H9 (cell line): ENCODE measurements at regions not wholly inside any gene's neighbourhood (a gene's known extent, or its start where the extent isn't known, plus 50 kb on each side); places are given as distances from the start of the nearest gene placed in this dataset.

Experiments used
- DNase-seq: peaks from one replicate; pipeline ENCODE4 v3.0.0-alpha.2; 2017
- H2AFZ ChIP-seq: one replicate; pipeline ENCODE4 v1.6.1; 2013; ENCODE audit warnings: mild to moderate bottlenecking, low read length, control low read depth, moderate library complexity
- H2AK5ac ChIP-seq: 2 replicates; pipeline ENCODE4 v1.6.1; 2013; ENCODE audit warnings: low read length, control low read depth, mixed read lengths; ENCODE audit not compliant: insufficient read length
- H2BK120ac ChIP-seq: one replicate; pipeline ENCODE4 v1.6.1; 2013; ENCODE audit warnings: low read depth, mild to moderate bottlenecking, low read length, control low read depth, inconsistent platforms; ENCODE audit not compliant: poor library complexity, severe bottlenecking
- H2BK12ac ChIP-seq: 2 replicates; pipeline ENCODE4 v1.6.1; 2013; ENCODE audit warnings: low read length, control low read depth, mixed read lengths, low read depth; ENCODE audit not compliant: insufficient read length
- H2BK15ac ChIP-seq: 2 replicates; pipeline ENCODE4 v1.6.1; 2013; ENCODE audit warnings: low read depth, low read length, control low read depth
- H2BK20ac ChIP-seq: one replicate; pipeline ENCODE4 v1.6.1; 2013; ENCODE audit warnings: low read depth, mild to moderate bottlenecking, low read length, control low read depth, inconsistent platforms; ENCODE audit not compliant: poor library complexity, severe bottlenecking
- H2BK5ac ChIP-seq: 2 replicates; pipeline ENCODE4 v1.6.1; 2013; ENCODE audit warnings: low read length, control low read depth, mixed read lengths; ENCODE audit not compliant: insufficient read length
- H3K14ac ChIP-seq: 2 replicates; pipeline ENCODE4 v1.6.1; 2013; ENCODE audit warnings: low read length, control low read depth; ENCODE audit not compliant: insufficient read depth
- H3K18ac ChIP-seq: 2 replicates; pipeline ENCODE4 v1.6.1; 2013; ENCODE audit warnings: low read depth, mild to moderate bottlenecking, mixed read lengths, low read length, control low read depth; ENCODE audit not compliant: insufficient read length
- H3K23ac ChIP-seq: 2 replicates; pipeline ENCODE4 v1.6.1; 2013; ENCODE audit warnings: low read length, control low read depth, mixed read lengths, low read depth; ENCODE audit not compliant: insufficient read length
- H3K23me2 ChIP-seq: 2 replicates; pipeline ENCODE4 v1.6.1; 2013; ENCODE audit warnings: low read depth, mild to moderate bottlenecking, mixed read lengths, low read length, control low read depth; ENCODE audit not compliant: insufficient read length, poor library complexity, severe bottlenecking
- H3K27ac ChIP-seq: 2 replicates; pipeline ENCODE4 v1.5.1; 2013; ENCODE audit warnings: low read length, control low read depth, mixed read lengths, low read depth; ENCODE audit not compliant: insufficient read length
- H3K27me3 ChIP-seq: 2 replicates; pipeline ENCODE4 v1.6.1; 2013; ENCODE audit warnings: low read length, control low read depth, inconsistent platforms; ENCODE audit not compliant: insufficient read depth
- H3K4ac ChIP-seq: 2 replicates; pipeline ENCODE4 v1.6.1; 2013; ENCODE audit warnings: low read depth, mild to moderate bottlenecking, control low read depth, inconsistent platforms, low read length, moderate library complexity
- H3K4me1 ChIP-seq: 2 replicates; pipeline ENCODE4 v1.6.1; 2013; ENCODE audit warnings: low read length, control low read depth, inconsistent platforms; ENCODE audit not compliant: insufficient read depth
- H3K4me2 ChIP-seq: 2 replicates; pipeline ENCODE4 v1.6.1; 2013; ENCODE audit warnings: low read length, control low read depth, mixed read lengths; ENCODE audit not compliant: insufficient read length, insufficient read depth
- H3K56ac ChIP-seq: 2 replicates; pipeline ENCODE4 v1.6.1; 2013; ENCODE audit warnings: low read depth, mild to moderate bottlenecking, mixed read lengths, low read length, control low read depth; ENCODE audit not compliant: insufficient read length
- H3K79me1 ChIP-seq: 2 replicates; pipeline ENCODE4 v1.6.1; 2013; ENCODE audit warnings: low read depth, mild to moderate bottlenecking, moderate library complexity, low read length, control low read depth, inconsistent platforms; ENCODE audit not compliant: insufficient read depth, poor library complexity, severe bottlenecking
- H3K79me2 ChIP-seq: 2 replicates; pipeline ENCODE4 v1.6.1; 2013; ENCODE audit warnings: low read length, control low read depth, inconsistent platforms; ENCODE audit not compliant: insufficient read depth
- H3K9ac ChIP-seq: 2 replicates; pipeline ENCODE4 v1.6.1; 2013; ENCODE audit warnings: low read length, control low read depth, mixed read lengths; ENCODE audit not compliant: insufficient read length; ENCODE audit errors: extremely low read depth
- H3K9me3 ChIP-seq: one replicate; pipeline ENCODE4 v1.6.1; 2013; ENCODE audit warnings: low read depth, low read length, inconsistent platforms; ENCODE audit not compliant: control insufficient read depth
- H3T11ph ChIP-seq: one replicate; pipeline ENCODE4 v1.6.1; 2013; ENCODE audit warnings: mild to moderate bottlenecking, low read length, control low read depth, inconsistent platforms
- H4K20me1 ChIP-seq: one replicate; pipeline ENCODE4 v1.6.1; 2013; ENCODE audit not compliant: control insufficient read depth, insufficient read length, insufficient read depth
- H4K5ac ChIP-seq: 2 replicates; pipeline ENCODE4 v1.6.1; 2013; ENCODE audit warnings: low read depth, mild to moderate bottlenecking, mixed read lengths, low read length, control low read depth; ENCODE audit not compliant: insufficient read length
- H4K8ac ChIP-seq: replicated peaks from 2 replicates; pipeline ENCODE4 v1.6.1; 2013; ENCODE audit warnings: low read length, control low read depth, mixed read lengths, low read depth; ENCODE audit not compliant: insufficient read length
- H4K91ac ChIP-seq: 2 replicates; pipeline ENCODE4 v1.6.1; 2013; ENCODE audit warnings: low read depth, mild to moderate bottlenecking, moderate library complexity, mixed read lengths, low read length, control low read depth; ENCODE audit not compliant: insufficient read length
- H3K27ac Mint-ChIP-seq, 3 experiments: 2 replicates in 2 of 3; 3 replicates in 1 of 3; pipeline ENCODE4 v1.8.0; 2020 to 2021; ENCODE audit warnings: mixed read lengths in 3 of 3, mild to moderate bottlenecking in 1 of 3, moderate library complexity in 1 of 3
- H3K27me3 Mint-ChIP-seq: 2 replicates; pipeline ENCODE4 v1.8.0; 2021; ENCODE audit warnings: low read depth, mild to moderate bottlenecking, moderate library complexity, mixed read lengths
- H3K36me3 Mint-ChIP-seq, 3 experiments: 2 replicates in 2 of 3; 3 replicates in 1 of 3; pipeline ENCODE4 v1.8.0; 2020 to 2021; ENCODE audit warnings: low read depth in 3 of 3, mixed read lengths in 3 of 3; ENCODE audit not compliant: insufficient read depth in 1 of 3
- H3K4me1 Mint-ChIP-seq, 2 experiments: 2 replicates each; pipeline ENCODE4 v1.8.0; 2020; ENCODE audit warnings: mixed read lengths in 2 of 2
- H3K4me3 Mint-ChIP-seq, 2 experiments: 2 replicates in 1 of 2; 3 replicates in 1 of 2; pipeline ENCODE4 v1.8.0; 2020 to 2021; ENCODE audit warnings: mild to moderate bottlenecking in 2 of 2, mixed read lengths in 2 of 2, moderate library complexity in 1 of 2
- H3K9me3 Mint-ChIP-seq, 2 experiments: 2 replicates in 1 of 2; 3 replicates in 1 of 2; pipeline ENCODE4 v1.8.0; 2020; ENCODE audit warnings: mild to moderate bottlenecking in 2 of 2, mixed read lengths in 2 of 2, moderate library complexity in 1 of 2
- CTCF ChIP-seq: fragments of 200-600 bp; sonication (generic); conservative IDR thresholded peaks from 3 replicates; pipeline ENCODE4 v1.8.0; 2021; ENCODE audit warnings: antibody characterized with exemption, mild to moderate bottlenecking
- WGBS: extraction: QIAGEN DNeasy Blood & Tissue Kit; methylation state at CpG from one replicate; pipeline ENCODE4 v1.1.7; 2013; ENCODE audit warnings: missing lambda C conversion rate, low lambda C conversion rate, mixed read lengths; ENCODE audit not compliant: insufficient read length; ENCODE audit errors: extremely low coverage; 5-methylcytosine and 5-hydroxymethylcytosine counted together

- no peak overlapping the region; a peak in 1 of 7 replicates for H3K27ac Mint-ChIP-seq
- Histone ChIP-seq H2BK120ac (no peak overlapping the region), H3K79me1 (no peaks in the 10 kb centered on the region), H3K9me3 (no peaks in the 10 kb centered on the region), H3K23me2 (no peaks in the 10 kb centered on the region), H3K4me1 (no peaks in the 10 kb centered on the region), H2AK5ac (no peak overlapping the region), H3K4ac (no peak overlapping the region), H2BK5ac (no peak overlapping the region), H3K23ac (no peak overlapping the region), H3K79me2 (no peaks in the 10 kb centered on the region), H3K27me3 (no peaks in the 10 kb centered on the region), H2BK12ac (no peak overlapping the region), H4K5ac (no peak overlapping the region), H3K56ac (no peak overlapping the region), H3K4me2 (no peak overlapping the region), H3K14ac (no peak overlapping the region), H4K20me1 (no peaks in the 10 kb centered on the region), H3K18ac (no peak overlapping the region), H3T11ph (no peak overlapping the region), H2BK15ac (no peak overlapping the region), H4K8ac (no peak overlapping the region), H4K91ac (no peak overlapping the region), H2AFZ (no peak overlapping the region), H2BK20ac (no peak overlapping the region), H3K9ac (no peak overlapping the region), H3K27ac (no peak overlapping the region)
- DNase-seq = no peak
- peaks cover 8 to 12% of the 10 kb centered on the region in 2 experiments; a peak in 3 of 4 replicates for H3K4me1 Mint-ChIP-seq
- peaks cover 0 to 6% (median 0%) of the 10 kb centered on the region in 3 experiments; a peak in 3 of 7 replicates for H3K36me3 Mint-ChIP-seq
- no peaks in the 10 kb centered on the region for H3K27me3 Mint-ChIP-seq
- peaks cover 5 to 8% of the 10 kb centered on the region in 2 experiments; a peak in 3 of 5 replicates for H3K9me3 Mint-ChIP-seq
- H3K4me3 Mint-ChIP-seq = no peak overlapping the region
- TF ChIP-seq CTCF = no peak
- WGBS = no CpG with 5 or more reads among the region's 2 CpGs
These were observed 375.6 kb downstream of the KIF16B start for GRCh38 chr20:16197696-16198095.
